NCI-H146 (cell line): ENCODE measurements at regions not wholly inside any gene's neighbourhood (a gene's known extent, or its start where the extent isn't known, plus 50 kb on each side); places are given as distances from the start of the nearest gene placed in this dataset.
A peak's percentile ranks its signal among the peaks of the same experiment; 100 is the strongest.
"Not testable (repeated sequence)": the region's sequence is repeated elsewhere in the genome, so short reads cannot be mapped to it uniquely, and the experiment has no call there.

Experiments used
- DNase-seq: peaks from one replicate; lab custom pipeline; 2025; lab: John Stamatoyannopoulos, UW

GRCh38 chr13:107916902-107917301, 298.4 kb downstream of the LIG4 start:
- not testable (repeated sequence) for DNase-seq

GRCh38 chr13:107912745-107913144, 302.6 kb downstream of the LIG4 start:
- no peak for DNase-seq

DNA sequence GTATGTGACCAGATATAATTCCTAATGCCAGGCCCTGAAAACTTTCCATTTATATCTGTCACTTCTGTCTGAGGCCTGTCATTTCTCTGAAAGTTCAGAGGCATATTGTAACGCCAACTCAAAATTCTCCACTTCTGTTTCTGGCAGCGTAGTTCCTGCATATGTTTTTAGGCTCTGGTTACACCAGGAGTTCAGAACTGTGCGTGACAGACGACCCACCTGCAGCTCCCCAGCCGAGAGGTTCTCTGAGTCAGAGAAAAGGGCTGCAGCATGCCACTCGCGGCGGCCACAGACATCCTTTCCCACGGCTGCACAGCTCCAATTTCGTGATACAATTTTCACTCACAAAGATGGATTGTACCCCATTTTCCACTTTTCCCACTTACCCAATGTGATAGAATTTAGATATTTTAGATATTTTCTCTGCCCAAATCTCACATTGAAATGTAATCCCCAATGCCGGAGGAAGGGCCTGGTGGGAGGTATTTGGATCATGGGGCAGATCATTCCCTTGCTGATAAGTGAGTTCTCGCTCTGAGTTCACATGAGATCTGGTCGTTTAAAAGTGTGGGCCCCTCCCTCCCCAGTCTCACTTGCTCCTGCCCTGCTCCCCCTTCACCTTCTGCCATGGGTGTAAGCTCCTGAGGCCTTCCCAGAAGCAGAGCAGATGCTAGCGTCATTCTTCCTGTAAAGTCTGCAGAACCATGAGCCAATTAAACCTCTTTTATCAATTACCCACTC, 308.1 kb downstream of the LIG4 start:
- DNase-seq: no peak

DNA sequence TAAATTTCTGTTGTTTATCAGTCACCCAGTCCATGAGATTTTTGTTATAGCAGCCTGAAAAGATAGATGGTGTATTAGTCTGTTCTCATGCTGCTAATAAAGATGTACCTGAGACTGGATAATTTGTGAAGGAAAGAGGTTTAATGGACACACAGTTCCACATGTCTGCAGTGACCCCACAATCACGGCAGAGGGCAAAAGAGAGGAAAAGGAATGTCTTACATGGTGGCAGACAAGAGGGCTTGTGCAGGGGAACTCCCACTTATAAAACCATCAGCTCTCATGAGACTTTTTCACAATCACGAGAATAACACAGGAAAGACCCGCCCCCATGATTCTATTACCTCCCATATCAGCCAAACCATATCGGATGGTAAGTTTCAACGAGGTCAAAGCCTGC, 309.2 kb downstream of the LIG4 start:
- DNase-seq: no peak

DNA sequence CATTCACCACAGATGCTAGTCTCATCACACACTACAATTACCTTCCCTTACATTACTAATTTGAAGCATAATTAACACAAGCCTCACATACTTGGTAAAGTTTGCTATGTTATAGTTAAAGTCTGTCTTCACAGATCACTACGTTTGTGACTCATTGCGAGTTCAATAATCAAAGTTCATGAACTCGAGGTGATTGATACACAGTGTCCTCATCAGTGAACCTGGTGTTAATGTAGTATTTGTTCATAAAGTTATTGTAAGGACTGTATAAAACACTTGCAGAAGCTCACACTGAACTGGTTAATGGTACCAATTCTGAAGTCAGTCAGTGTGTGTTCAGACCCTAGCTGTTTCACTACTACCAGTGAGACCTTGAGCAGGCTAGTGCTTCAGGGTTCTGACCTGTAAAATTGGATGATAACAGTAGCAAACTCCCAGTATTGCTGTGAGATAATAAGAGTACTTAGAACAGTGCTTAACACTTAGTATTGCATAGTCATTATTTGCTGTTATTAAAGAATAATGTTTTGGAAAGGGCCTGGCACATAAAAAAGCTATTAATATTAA, 313.3 kb downstream of the LIG4 start:
- no peak for DNase-seq

DNA sequence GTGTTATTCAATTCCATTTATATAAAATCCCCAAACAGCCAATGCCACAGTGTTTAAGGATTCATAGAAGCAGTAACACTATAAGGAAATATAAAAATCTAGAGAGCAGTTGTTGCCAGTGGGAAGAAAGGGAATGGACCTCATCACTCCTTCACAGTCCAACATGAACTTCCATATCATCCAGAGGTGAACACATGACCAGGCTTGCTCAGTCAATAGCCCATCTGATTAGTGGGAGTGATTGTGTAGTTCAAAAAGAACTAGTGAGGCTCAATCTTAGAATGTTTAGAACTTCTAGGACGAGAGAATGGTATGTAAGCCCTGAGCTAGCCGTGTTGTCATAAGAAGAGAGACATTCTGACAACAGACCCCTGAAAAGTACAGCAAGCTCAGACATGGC, 314.1 kb downstream of the LIG4 start:
- DNase-seq: no peak

DNA sequence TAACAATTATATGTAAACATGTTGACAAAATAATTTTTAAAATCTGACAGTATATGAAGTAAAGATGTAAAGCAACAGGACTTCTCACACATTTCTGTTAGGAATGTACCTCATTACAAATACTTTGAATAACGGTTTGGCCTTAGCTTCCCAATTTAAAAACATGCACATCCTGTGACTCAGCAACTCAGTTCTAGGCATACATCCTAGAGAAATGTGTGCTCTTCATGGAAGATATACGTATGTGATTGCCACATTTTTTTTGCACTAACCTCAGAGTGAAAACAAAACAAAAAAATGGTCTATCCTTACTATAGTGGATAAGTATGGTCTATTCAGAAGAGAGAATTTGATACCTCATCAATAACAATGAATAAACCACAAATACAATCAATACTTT, 314.6 kb downstream of the LIG4 start:
- no peak for DNase-seq

DNA sequence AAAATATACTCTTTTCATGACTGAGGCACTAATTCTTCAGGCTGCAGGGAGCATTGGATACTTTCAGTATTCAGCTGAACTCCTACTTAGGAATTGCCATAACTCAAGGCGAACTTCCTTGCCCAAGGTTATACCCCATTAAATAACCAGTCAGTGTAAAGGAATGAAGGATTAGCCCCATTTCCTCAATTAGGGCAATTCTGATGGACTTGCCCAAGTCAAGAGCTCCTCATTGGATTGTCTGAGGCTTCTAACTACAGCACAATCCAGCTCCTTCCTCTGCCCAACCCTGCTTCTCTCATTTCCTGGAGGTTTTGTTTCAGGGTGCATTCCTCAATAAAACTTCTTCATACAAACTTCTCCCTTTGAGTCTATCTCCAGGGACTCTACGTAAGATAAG, 329.2 kb downstream of the LIG4 start:
- DNase-seq: no peak

DNA sequence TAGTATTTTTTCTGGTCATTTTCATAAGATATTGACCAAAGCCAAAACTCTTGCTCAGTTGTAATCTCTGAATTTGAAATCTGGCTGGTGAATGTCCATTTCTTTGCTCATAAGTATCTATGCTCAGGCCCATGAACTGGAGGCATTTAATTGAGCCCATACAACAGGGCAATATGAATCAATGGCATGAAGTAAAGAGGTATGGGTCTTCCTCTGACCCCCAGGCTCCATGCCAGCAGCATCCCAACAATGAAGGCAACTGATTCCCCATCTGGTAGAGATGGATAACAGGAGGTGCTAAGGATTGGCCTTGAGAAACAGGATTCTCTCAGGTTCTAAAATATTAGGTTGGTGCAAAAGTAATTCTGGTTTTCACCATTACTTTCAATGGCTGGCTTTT, 330.8 kb downstream of the LIG4 start:
- DNase-seq: no peak

GRCh38 chr13:107883561-107884175, 331.7 kb downstream of the LIG4 start:
- DNase-seq: no peak

- DNase-seq: no peak
Measured at GRCh38 chr13:107882708-107883560, 332.4 kb downstream of the LIG4 start.

DNA sequence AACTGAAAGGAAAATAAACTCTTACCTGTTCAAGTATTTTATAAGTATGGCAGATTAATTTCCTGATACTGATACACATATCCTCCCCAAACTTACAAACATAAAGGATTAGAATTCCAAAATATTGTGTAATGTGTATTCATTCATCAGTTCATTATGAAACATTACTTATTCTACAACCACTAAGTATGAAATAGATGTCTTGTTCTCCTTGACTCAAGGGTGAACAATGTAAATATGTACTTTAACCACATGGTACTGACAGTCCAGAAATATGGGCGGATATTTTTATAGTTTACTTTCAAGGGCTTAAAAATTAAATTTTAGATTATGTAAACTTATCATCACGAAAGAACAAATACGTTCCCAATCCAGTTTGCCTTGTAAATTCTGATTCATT, 334.0 kb downstream of the LIG4 start:
- DNase-seq: no peak

GRCh38 chr13:107874456-107874855, 340.9 kb downstream of the LIG4 start:
- DNase-seq: no peak

GRCh38 chr13:107873926-107874325, 341.4 kb downstream of the LIG4 start:
- DNase-seq: no peak

DNA sequence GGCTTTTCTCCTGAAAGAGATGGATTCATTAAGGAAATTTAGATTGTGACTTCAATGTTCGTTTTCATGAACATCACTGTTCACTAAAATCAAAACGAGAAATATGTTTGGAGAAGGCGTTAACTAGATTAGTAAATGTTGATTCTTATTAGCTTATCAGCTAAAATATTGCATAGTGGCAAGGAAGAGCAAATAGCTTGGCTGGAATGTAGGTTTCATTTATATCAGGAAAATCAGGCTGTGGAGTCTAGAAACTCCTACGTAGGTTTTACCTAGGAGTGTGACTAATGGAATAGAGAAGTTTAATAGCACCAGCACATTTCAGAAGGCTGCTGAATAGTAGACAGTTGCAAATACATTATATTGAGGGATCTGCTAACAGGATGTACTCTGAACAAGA, 344.9 kb downstream of the LIG4 start:
- no peak for DNase-seq

DNA sequence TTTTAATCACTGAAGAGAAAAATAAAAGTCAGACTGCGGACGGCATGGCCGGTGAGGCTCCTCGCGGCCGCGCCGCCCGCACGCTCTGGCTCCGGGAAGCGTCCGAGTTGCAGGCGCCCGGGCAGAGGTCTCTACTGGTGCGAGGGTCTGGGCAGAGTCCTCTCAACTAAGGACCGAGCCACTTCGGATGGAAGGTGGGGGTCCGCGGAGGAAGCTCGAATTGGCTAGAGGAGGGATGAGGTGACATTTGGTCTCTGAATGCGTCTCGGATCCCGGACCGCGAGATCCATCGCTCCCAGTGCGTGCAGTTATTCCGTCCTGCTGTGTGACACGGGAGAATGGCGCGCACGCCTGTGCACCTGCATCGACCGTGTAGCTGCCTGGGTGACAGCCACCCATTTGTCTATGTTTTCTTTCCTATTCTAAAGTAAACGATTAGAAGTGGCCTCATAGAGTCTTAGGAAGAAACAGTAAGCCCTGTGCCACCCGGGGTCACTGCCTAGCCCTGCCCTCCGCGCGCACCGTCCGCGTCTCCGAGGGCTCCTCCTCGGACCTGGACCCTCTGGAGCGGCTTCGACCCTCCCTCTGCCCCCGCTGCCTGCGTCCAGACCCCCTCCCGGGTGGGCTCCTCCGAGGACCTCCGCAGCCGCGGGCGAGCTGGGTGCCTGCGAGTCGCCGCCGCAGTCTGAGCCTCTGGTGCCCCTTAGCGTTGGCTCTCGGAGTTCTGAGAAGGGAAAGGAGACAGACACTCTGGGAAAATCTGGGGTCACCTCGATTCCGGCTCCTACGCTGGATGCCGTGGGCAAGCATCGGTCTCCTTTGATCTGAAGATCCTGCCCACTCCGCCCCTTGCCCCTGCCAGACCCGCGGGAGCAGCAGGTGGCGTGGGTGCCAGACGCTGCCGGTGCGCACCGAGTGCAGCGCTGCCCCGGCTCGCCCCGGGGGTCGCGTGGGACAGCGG, 347.4 kb downstream of the LIG4 start:
- peak; percentile 24 for DNase-seq

DNA sequence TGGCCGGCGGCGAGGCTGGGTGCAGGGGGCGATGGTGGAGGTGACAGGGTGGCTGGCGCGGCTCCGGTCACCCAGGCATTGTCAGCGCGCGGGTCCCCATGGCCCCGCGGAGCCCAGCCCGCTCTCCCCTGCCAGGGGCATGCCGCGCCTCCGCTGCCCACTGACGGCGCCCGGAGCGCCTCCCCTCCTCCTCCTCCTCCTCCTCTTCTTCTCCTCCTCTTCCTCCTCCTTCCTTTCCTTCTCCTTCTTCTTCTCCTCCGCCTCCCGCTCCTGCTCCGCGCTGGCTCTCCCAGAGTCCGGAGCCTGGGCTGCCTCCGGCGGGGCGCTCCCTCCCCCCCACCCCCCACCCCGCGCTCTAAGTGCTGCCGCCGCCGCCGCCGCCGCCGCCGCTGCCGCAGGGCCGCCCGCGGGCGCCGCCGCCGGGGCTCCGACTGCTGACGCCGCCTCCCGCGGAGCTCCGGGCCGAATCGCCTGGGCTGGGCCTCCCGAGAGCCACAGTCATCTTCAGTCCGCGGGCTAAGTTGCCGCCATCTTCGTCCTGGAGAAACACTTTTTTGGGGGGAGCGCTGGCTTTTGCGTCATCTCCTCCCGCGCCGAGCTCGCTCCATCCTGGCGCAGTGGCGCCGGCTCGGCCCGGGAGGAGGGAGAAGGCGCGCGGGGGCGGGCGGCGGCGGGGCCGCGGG, 348.3 kb downstream of the LIG4 start:
- peak; percentile 43 for DNase-seq

DNA sequence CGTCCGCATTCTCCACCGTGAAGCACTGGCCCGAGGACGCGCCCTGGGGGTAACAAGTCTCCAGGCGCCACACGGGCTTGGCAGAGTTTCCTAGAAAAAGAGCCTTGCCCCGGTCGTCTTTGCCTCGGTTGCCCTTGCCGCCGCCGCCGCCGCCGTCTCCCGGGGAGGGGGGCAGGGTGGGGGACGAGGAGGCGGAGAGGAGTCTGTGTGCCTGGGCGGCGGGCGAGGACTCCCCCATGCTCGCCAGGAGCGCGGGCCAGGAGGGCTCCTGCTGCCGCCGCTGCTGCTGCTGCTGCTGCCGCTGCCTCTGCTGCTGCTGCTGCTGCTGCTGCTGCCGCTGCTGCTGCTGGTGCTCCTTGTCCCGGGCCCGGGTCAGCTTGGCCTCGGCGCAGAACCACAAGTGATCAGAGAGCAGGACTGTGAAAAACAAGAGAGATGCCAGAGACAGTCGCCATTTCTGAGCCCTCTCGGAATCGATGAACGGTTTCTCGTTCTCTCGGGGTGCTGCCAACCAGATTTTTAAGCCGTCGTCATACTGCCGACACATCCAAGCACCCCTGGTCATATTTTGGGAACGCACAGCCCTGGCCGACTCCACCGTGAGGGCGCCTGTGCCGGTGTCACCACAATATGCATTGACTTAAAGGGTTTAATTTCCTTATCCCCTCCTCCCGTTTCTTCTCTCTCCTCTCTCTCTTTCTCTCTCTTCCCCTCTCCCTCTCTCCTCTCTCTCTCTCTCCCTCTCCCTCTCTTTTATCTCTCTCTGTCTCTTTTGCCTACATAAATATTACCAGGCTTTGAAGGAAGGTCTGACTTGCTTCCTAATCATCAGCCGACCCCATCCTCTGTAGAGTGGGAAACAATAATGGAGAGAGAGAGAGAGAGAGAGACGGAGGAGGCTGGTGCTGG, 349.1 kb downstream of the LIG4 start:
- peak; percentile 37 for DNase-seq

GRCh38 chr13:107865643-107866031, 349.7 kb downstream of the LIG4 start:
- DNase-seq: no peak

DNA sequence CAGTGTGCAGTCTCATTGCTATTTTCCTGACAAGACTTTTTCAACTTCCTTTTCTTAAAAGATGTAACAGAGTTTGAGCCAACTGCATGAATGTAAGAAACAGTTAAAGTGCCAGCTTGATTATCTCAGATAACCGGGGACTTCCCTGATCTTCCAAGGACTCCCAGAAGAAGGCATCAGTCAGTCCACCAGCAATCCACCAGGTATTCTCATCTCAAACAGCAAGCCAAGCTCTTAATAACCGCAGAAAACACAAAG, 350.1 kb downstream of the LIG4 start:
- DNase-seq: no peak
